ENCODE measurements at regions not wholly inside any gene's neighbourhood (a gene's known extent, or its start where the extent isn't known, plus 50 kb on each side); places are given as distances from the start of the nearest gene placed in this dataset.
"Not testable (repeated sequence)": the region's sequence is repeated elsewhere in the genome, so short reads cannot be mapped to it uniquely, and the experiment has no call there.

GRCh38 chr5:175347027-175347426 lies 97.0 kb downstream of the DRD1 start:
- no peak for DNase-seq (ENCODE audit: low read depth in 3 of 3)

- no peak for DNase-seq (ENCODE audit: low read depth in 3 of 3)
Observed at GRCh38 chr5:175344331-175345195, 99.4 kb downstream of the DRD1 start.

- DNase-seq (ENCODE audit: low read depth in 3 of 3): no peak
Observed at GRCh38 chr5:175343308-175343707, 100.7 kb downstream of the DRD1 start.

- no peak for DNase-seq (ENCODE audit: low read depth in 3 of 3)
Observed at GRCh38 chr5:175340180-175340579, 103.8 kb downstream of the DRD1 start.

- no peak for DNase-seq (ENCODE audit: low read depth in 3 of 3)
Observed at GRCh38 chr5:175337680-175338079, 106.3 kb downstream of the DRD1 start.

GRCh38 chr5:175336781-175337180 lies 107.2 kb downstream of the DRD1 start:
- no peak for DNase-seq (ENCODE audit: low read depth in 3 of 3)

- no peak for DNase-seq (ENCODE audit: low read depth in 3 of 3)
Observed at GRCh38 chr5:175335691-175336090, 108.3 kb downstream of the DRD1 start.

GRCh38 chr5:175331173-175332036 lies 112.6 kb downstream of the DRD1 start:
- not testable (repeated sequence) for DNase-seq (ENCODE audit: low read depth in 3 of 3)

- DNase-seq (ENCODE audit: low read depth in 3 of 3): no peak
Observed at GRCh38 chr5:175329976-175330375, 114.0 kb downstream of the DRD1 start.

- no peak for DNase-seq (ENCODE audit: low read depth in 3 of 3)
Observed at GRCh38 chr5:175328687-175329086, 115.3 kb downstream of the DRD1 start.

- DNase-seq (ENCODE audit: low read depth in 3 of 3): no peak
Observed at GRCh38 chr5:175328176-175328575, 115.8 kb downstream of the DRD1 start.

- DNase-seq (ENCODE audit: low read depth in 3 of 3): no peak
Observed at GRCh38 chr5:175325681-175326080, 118.3 kb downstream of the DRD1 start.

- DNase-seq (ENCODE audit: low read depth in 3 of 3): peak in 1 of 3 donors; percentile 13
Observed at GRCh38 chr5:175321927-175322532, 122.0 kb downstream of the DRD1 start.

- DNase-seq (ENCODE audit: low read depth in 3 of 3): no peak
Observed at GRCh38 chr5:175319199-175319598, 124.8 kb downstream of the DRD1 start.

- no peak for DNase-seq (ENCODE audit: low read depth in 3 of 3)
Observed at GRCh38 chr5:175317872-175318271, 126.1 kb downstream of the DRD1 start.

- DNase-seq (ENCODE audit: low read depth in 3 of 3): no peak
Observed at GRCh38 chr5:175309218-175309810, 134.7 kb downstream of the DRD1 start.

GRCh38 chr5:175308701-175309100 lies 135.3 kb downstream of the DRD1 start:
- no peak for DNase-seq (ENCODE audit: low read depth in 3 of 3)

GRCh38 chr5:175306381-175306780 lies 137.6 kb downstream of the DRD1 start:
- no peak for DNase-seq (ENCODE audit: low read depth in 3 of 3)

GRCh38 chr5:175305251-175305650 lies 138.7 kb downstream of the DRD1 start:
- DNase-seq (ENCODE audit: low read depth in 3 of 3): no peak

- no peak for DNase-seq (ENCODE audit: low read depth in 3 of 3)
Observed at GRCh38 chr5:175290379-175290778, 153.6 kb downstream of the DRD1 start.

GRCh38 chr5:175288048-175288621 lies 155.8 kb downstream of the DRD1 start:
- no peak for DNase-seq (ENCODE audit: low read depth in 3 of 3)

GRCh38 chr5:175286981-175287380 lies 157.0 kb downstream of the DRD1 start:
- DNase-seq (ENCODE audit: low read depth in 3 of 3): no peak
